IPS-15b (cell line): ENCODE measurements at regions not wholly inside any gene's neighbourhood (a gene's known extent, or its start where the extent isn't known, plus 50 kb on each side); places are given as distances from the start of the nearest gene placed in this dataset.

ENCODE experiments used
- H3K27me3 ChIP-seq: one replicate; pipeline ENCODE4 v1.6.1; 2013; ENCODE audit warnings: low read length; ENCODE audit not compliant: control insufficient read depth, insufficient read depth
- H3K36me3 ChIP-seq: one replicate; pipeline ENCODE4 v1.6.1; 2013; ENCODE audit warnings: low read length; ENCODE audit not compliant: control insufficient read depth, insufficient read depth
- H3K4me1 ChIP-seq: one replicate; pipeline ENCODE4 v1.6.1; 2013; ENCODE audit warnings: mild to moderate bottlenecking, low read length; ENCODE audit not compliant: control insufficient read depth, insufficient read depth
- H3K4me3 ChIP-seq: one replicate; pipeline ENCODE4 v1.5.1; 2013; ENCODE audit warnings: low read depth, low read length
- H3K9ac ChIP-seq: one replicate; pipeline ENCODE4 v1.6.1; 2013; ENCODE audit warnings: low read depth, mild to moderate bottlenecking, low read length
- H3K9me3 ChIP-seq: one replicate; pipeline ENCODE4 v1.6.1; 2013; ENCODE audit warnings: mild to moderate bottlenecking, low read length; ENCODE audit not compliant: control insufficient read depth, insufficient read depth

DNA sequence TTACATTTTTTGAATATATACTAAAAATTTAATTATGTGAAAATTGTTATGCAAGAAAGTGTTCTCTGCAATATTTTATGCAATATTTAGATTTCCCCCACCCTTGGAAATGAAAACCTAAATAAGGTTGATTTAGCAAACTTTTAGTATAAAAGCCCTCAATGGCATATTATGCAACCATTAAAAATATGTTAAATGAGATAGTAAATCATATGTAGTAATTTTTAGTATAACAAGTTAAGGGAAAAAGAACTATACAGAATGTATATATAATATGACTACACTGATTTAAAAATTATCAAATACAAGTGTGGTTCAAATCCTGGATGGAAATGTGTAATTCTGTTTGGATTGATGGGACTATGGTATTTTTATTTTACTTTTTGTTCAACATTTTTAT lies 116.9 kb upstream of the MEF2C start:
- no peaks in the 10 kb centered on the region for H3K4me1 ChIP-seq
- H3K36me3 ChIP-seq: no peaks in the 10 kb centered on the region
- H3K27me3 ChIP-seq: no peaks in the 10 kb centered on the region
- H3K9me3 ChIP-seq: no peaks in the 10 kb centered on the region
- H3K9ac ChIP-seq: no peak overlapping the region
- no peak overlapping the region for H3K4me3 ChIP-seq

DNA sequence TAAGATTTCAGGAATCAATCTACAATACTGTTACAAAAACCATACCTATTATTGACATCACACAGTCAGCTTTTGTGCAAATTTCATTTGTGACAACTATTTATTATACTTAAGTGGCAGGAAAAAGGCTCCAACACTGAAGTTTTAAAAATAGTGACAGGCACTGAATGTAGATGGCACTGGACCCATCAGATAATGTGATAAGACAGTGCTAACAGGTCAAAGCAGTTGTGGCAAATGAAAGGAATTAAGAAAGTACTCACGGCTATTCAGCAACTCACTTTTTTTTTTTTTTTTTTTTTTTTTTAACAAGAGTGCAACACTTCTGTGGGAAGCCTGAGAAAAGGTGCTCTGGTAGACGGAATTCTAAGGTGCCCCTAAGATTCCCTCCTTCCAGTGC lies 115.0 kb upstream of the MEF2C start:
- Histone ChIP-seq H3K4me1 (no peaks in the 10 kb centered on the region), H3K4me3 (no peak overlapping the region), H3K27me3 (no peaks in the 10 kb centered on the region), H3K9ac (no peak overlapping the region), H3K36me3 (no peaks in the 10 kb centered on the region), H3K9me3 (no peaks in the 10 kb centered on the region)

DNA sequence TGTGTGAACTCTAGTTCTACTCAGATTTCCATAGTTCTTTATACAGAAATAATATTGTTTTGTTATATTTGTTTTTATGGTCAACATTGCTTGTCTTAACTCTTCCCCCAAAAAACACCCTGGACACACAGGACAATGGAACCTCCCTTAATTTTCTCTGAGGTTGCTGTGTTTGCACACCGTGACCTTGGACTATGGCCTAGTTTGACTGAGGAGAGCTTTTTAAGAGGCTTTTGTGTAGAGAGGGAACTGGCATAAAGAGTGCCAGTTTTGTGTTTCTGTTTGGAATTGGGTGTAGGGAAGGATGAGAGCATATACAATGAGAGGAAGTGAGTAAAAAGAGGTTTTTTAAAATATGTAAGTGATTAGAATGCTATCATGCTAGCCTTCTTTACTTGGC lies 101.1 kb upstream of the MEF2C start:
- H3K4me3 ChIP-seq: no peak overlapping the region
- peaks cover 4% of the 10 kb centered on the region for H3K4me1 ChIP-seq
- no peak overlapping the region for H3K9ac ChIP-seq
- no peaks in the 10 kb centered on the region for H3K27me3 ChIP-seq
- H3K9me3 ChIP-seq: no peaks in the 10 kb centered on the region
- no peaks in the 10 kb centered on the region for H3K36me3 ChIP-seq

DNA sequence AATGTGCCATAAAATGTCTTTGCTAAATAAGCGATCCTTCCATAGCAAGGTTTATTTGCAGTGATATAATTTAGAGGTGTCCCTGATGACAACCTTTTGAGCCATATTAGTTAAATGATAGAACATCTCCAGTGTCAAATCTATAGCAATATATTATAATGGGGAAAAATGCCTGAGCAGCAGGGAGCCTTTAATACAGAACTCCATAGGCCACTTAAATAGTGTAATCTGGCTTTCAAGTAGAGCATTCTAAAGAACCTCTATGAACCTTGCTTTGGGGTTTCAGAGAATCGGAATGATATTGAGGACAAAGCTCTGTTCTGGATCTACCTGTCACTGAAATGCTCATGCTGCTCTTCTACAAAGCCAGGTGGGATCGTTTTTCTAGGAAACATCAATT lies 96.7 kb upstream of the MEF2C start:
- no peaks in the 10 kb centered on the region for H3K9me3 ChIP-seq
- no peak overlapping the region for H3K9ac ChIP-seq
- no peaks in the 10 kb centered on the region for H3K27me3 ChIP-seq
- no peaks in the 10 kb centered on the region for H3K36me3 ChIP-seq
- H3K4me3 ChIP-seq: no peak overlapping the region
- H3K4me1 ChIP-seq: peaks cover 4% of the 10 kb centered on the region

DNA sequence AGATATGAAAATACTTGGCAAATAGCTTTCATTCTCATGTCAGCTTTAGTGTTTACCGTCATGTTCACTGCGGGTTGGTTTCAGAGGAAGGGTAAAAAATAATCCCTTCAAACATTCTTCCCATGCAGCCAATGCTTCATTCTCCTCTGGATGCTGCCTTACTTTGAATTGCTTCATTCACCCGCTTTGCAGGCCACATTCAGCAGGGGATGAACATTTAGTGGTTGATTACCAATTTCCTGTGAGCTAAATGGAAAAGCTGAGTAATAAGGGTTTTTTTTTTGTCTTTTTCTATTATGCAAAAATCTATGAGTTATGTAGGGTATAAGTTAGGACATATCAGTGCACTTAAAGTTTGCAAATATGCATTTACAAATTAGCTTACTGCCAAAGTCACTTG lies 96.3 kb upstream of the MEF2C start:
- no peaks in the 10 kb centered on the region for H3K9me3 ChIP-seq

DNA sequence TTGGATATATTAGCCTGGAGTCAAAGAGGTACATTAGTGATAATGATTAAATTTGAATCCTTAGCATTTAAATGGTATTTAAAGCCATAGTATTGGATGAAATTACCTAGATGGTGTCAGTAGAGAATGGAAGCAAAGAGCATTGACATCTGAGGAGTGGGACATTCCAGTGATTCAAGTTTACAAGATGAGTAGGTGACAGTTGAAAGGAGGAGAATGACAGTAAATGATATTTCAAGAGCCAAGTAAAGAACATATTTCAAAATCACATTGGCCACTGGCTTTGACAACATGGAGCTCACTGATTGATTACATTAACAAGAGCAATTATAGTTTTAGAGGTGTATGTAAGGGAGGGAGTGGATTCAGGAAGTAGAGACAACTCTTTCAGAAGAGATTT lies 93.9 kb upstream of the MEF2C start:
- H3K9ac ChIP-seq: no peak overlapping the region
- H3K27me3 ChIP-seq: no peaks in the 10 kb centered on the region
- H3K9me3 ChIP-seq: no peaks in the 10 kb centered on the region
- no peaks in the 10 kb centered on the region for H3K36me3 ChIP-seq
- no peak overlapping the region for H3K4me3 ChIP-seq
- peaks cover 4% of the 10 kb centered on the region for H3K4me1 ChIP-seq

More for the DNA sequence above, 96.3 kb upstream of the MEF2C start:
- Histone ChIP-seq H3K9ac (no peak overlapping the region), H3K27me3 (no peaks in the 10 kb centered on the region), H3K36me3 (no peaks in the 10 kb centered on the region), H3K4me1 (peaks cover 4% of the 10 kb centered on the region), H3K4me3 (no peak overlapping the region)

DNA sequence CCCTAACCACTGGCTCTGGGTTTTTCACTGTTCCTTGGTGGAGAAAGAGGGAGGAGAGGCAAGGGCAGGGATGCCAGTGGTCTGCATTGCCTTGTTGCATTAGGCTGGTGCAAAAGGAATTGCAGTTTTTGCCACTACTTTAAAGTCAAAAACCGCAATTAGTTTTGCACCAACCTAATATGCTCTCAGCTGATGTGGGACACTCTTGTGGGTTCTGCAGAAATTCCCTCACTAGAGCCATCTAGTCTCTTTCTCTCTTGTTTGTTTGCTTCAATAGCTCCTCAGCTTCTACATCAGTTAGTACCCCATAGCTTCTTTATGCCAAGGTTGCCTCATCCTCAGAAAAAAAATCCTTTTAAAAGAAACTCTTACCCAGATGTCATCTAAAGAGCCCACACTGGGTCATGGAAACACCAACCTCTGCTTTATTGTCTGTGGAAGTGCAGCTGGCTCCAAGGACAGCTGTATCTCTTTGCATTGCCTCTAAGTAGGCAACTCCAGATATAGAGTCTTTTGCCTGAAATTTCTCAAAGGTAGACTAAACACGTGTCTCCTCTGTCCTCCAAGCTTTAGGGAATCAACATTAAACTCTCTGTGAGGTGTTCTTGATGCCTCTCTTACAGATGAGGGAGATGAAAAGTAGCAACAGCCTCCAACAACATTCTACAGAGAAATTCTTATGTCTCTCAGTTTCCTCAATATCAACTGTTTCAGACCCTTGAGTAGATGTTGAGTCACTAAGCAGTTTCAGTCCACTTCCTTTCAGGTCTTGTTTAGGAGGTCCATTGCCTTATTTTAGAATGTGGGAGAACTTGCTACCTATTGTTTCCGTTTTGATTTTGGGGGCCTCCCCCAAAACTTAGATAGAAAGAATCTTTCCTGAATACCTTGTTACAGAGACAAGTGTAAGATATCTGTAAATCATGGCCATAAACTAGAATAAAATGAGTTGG lies 84.9 kb upstream of the MEF2C start:
- Histone ChIP-seq H3K4me3 (no peak overlapping the region), H3K36me3 (no peaks in the 10 kb centered on the region), H3K9me3 (no peaks in the 10 kb centered on the region), H3K9ac (no peak overlapping the region), H3K4me1 (no peaks in the 10 kb centered on the region), H3K27me3 (no peaks in the 10 kb centered on the region)

DNA sequence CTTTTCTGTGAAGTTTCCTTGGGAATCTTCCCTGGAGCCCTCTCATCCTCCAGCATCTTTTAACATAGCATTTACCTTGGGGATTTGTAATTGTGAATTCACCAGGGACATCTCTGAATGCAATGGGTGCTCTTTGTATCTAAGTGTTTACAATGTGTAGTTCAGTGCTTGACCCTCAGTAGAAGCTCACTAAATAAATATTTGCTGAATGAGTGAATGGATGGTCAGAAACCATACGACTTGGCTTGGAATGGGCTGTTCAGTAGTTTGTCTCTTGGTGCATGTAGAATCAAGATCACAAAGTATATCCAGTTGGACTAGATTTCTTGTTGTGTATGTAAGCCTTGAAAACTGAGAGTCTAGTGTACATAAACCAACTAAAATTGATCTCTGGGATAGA lies 81.8 kb upstream of the MEF2C start:
- H3K4me1 ChIP-seq: no peaks in the 10 kb centered on the region

DNA sequence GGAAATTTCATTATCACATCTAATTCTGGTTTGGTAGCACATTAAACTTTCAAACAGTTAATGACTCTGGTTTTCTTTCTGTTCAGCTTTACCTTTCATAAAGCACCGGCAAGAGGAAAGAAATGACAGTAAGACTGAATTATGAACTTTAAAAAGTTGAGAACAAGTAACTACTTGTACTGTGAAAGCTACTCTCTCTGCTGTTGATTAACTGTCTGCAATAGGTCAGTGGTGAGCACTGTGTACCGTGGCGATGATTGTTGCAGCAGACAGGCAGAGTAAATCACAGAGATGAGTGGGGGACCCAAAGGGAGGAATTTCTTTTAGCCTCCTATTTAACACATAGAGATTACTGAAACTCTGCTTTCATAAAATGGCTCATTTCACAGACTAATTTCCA lies 74.0 kb upstream of the MEF2C start:
- no peak overlapping the region for H3K4me3 ChIP-seq
- no peaks in the 10 kb centered on the region for H3K27me3 ChIP-seq
- no peaks in the 10 kb centered on the region for H3K36me3 ChIP-seq
- H3K4me1 ChIP-seq: peaks cover 10% of the 10 kb centered on the region
- H3K9me3 ChIP-seq: no peaks in the 10 kb centered on the region
- H3K9ac ChIP-seq: no peak overlapping the region

More for the DNA sequence above, 81.8 kb upstream of the MEF2C start:
- no peaks in the 10 kb centered on the region for H3K9me3 ChIP-seq
- H3K36me3 ChIP-seq: no peaks in the 10 kb centered on the region
- no peak overlapping the region for H3K9ac ChIP-seq
- H3K4me3 ChIP-seq: no peak overlapping the region
- no peaks in the 10 kb centered on the region for H3K27me3 ChIP-seq

DNA sequence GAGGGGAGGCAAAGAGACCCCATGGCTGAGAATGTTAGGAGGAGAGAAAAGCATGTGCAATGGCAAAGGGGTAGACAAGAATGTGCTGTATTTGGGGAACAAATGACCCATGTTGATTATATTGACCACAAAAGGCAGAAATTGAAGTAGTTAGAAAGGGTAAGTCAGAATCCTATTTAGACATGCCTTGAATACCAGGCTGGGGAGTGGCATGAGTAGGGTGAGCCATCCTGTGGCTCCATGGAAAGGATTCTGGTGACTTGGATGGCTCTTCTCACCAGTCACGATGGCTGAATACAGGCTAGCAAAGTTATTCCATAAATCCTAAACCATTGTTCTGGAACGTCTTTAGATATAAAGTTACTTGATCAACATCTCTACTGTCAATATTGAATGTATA lies 73.4 kb upstream of the MEF2C start:
- H3K9ac ChIP-seq: no peak overlapping the region
- H3K36me3 ChIP-seq: no peaks in the 10 kb centered on the region
- no peaks in the 10 kb centered on the region for H3K27me3 ChIP-seq
- H3K4me3 ChIP-seq: no peak overlapping the region
- peaks cover 10% of the 10 kb centered on the region for H3K4me1 ChIP-seq
- no peaks in the 10 kb centered on the region for H3K9me3 ChIP-seq

DNA sequence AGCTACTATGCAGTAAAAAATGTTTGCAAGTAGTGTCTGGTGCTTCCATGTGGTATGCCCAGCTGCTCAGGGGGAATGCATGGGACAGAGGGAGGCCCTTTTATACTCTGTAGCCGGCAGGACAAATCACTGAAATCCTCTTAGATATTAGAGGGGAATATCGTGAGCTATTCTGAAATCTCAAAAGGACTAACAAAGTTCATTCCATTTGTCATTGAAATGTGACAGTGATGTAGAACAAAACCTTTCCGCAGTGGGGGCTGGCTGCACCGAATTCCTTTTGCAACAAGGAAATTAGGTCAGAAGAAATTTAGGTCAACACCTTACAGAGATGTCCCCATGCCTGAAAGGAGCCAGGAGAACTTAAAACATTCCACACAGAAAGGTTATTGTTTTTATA lies 72.4 kb upstream of the MEF2C start:
- Histone ChIP-seq H3K27me3 (no peaks in the 10 kb centered on the region), H3K4me1 (peaks cover 10% of the 10 kb centered on the region), H3K4me3 (no peak overlapping the region), H3K36me3 (no peaks in the 10 kb centered on the region), H3K9me3 (no peaks in the 10 kb centered on the region), H3K9ac (no peak overlapping the region)

DNA sequence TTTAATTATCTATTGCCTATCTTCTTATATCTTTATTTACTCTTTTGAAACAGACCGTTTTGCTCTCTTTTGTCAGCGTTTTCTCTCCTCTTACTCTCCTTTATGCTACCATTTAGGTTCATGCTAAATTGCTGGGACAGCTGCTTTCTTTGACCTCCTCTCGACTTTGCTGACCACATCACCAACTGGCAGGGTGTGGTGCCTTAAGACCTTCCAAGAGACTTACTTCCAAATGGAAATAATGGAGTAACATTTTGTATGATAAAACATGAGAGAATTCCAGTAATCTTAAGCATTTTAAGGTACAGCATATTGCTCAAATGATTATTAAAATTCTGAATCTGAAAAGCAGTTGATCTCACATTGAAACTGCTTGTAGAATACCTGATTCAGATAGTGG lies 71.5 kb upstream of the MEF2C start:
- Histone ChIP-seq H3K36me3 (no peaks in the 10 kb centered on the region), H3K9ac (no peak overlapping the region), H3K27me3 (no peaks in the 10 kb centered on the region), H3K4me1 (peaks cover 13% of the 10 kb centered on the region), H3K9me3 (no peaks in the 10 kb centered on the region), H3K4me3 (no peak overlapping the region)
